NCI-H69 (cell line): ENCODE measurements at regions not wholly inside any gene's neighbourhood (a gene's known extent, or its start where the extent isn't known, plus 50 kb on each side); places are given as distances from the start of the nearest gene placed in this dataset.
A peak's percentile ranks its signal among the peaks of the same experiment; 100 is the strongest.
"Not testable (repeated sequence)": the region's sequence is repeated elsewhere in the genome, so short reads cannot be mapped to it uniquely, and the experiment has no call there.

Experiments
- DNase-seq: peaks from one replicate; lab custom pipeline; 2025; lab: John Stamatoyannopoulos, UW

DNA sequence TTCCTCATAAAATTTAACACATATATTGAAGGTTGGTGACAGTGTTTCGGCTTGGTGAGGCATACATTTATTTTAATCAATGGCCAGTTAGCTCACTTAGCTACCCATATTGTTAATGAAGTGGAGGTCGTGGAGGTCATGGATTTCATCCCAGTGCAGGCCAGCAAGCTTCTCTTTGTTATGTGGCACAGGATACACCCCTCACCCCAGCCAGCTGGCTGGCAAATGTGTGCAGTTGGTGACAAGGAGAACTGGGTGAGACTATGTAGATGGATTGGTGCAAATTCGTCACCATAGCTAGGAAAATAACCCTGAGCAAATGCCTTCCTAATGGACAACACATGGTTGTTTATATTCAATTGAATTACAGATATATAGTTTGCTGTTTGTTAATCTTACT is 50.5 kb upstream of the FOXP2 start:
- peak; percentile 95 for DNase-seq

DNA sequence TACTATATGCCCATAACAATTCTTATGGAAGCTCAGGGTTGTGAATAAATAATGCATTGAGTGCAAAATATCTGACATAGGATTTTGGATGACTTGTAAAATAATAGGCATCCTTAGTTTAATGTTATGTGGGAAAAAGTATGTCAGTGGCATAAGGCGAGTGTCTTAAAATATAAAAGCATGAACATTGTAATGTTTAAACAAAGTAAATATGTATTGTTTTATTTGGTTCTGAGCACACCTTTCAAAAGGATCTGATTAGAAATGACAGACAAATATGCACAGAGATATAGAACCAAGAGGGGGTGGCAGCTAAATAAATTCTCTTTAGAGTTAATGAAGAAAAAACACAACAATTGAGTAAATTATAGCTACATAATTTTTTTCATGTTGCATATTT is 51.3 kb upstream of the FOXP2 start:
- no peak for DNase-seq

DNA sequence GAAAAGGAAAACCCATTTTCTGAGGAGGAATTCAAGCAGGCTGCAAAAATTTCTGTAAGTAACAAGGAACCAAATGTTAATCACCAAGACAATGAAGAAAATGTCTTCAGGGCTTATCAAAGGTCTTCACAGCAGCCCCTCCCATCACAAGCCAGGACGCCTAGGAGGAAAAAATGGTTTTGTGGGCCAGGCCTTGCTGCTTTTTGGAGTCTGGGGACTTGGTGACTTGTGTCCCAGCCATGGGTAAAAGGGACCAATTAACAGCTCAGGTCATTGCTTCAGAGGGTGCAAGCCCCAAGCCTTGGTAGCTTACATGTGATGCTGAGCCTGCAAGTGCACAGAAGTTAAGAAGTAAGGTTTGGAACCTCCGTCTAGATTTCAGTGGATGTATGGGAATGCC is 55.7 kb upstream of the FOXP2 start:
- DNase-seq = no peak

DNA sequence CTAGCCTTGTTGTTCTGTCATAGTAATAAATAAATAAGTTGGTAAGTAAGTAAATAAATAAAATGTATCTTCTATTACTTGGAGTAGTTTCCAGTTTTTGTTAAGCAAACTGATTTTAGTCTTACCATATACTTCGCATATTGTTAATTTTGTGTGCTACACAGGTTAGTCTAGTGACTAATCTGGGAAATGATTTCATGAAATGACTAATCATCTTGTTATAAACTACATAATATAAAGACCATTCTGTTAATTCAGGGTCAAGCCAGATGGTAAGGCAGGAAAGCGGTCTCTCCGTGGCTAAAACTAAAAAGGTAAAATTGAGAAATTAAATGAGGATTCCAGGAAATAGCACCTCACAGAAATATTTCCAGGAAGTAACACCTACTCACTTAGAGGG is 58.5 kb upstream of the FOXP2 start:
- DNase-seq = peak; percentile 31

DNA sequence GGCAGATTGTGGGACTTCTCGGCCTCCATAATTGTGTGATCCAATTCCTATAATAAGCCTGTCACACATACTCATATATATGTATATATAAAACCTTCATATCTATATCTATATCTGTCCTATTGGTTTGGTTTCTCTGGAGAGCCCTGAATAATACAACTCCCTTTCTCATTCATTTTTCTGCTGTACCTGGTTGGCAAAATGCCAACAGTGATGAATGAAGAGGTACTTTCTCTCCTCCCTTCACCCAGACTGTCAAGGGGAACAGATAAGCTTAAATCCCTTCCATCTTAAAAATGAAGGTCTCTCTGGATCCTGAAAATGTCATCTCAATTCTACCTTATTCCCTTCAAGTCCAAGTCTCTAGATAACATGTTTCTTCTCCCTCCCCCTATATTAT is 60.3 kb upstream of the FOXP2 start:
- peak; percentile 75 for DNase-seq

DNA sequence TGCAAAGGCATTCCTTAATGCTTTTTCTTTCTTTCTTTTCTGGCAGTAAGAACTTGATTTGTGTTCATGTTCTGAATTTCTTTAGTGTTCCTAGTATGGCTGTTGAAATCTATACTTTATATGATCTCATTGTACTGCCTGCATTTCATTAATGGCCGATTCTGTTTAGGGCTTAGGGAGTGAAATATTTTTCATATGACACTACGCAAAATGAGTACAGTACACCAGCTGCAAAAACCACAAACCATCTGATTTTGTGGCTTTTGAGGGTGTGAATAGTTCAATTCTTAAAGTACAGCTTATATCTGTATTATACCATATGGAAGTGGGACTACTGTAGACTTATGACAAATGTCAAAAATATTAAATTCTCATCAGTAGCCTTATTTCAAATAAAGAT is 69.1 kb upstream of the FOXP2 start:
- DNase-seq = no peak

DNA sequence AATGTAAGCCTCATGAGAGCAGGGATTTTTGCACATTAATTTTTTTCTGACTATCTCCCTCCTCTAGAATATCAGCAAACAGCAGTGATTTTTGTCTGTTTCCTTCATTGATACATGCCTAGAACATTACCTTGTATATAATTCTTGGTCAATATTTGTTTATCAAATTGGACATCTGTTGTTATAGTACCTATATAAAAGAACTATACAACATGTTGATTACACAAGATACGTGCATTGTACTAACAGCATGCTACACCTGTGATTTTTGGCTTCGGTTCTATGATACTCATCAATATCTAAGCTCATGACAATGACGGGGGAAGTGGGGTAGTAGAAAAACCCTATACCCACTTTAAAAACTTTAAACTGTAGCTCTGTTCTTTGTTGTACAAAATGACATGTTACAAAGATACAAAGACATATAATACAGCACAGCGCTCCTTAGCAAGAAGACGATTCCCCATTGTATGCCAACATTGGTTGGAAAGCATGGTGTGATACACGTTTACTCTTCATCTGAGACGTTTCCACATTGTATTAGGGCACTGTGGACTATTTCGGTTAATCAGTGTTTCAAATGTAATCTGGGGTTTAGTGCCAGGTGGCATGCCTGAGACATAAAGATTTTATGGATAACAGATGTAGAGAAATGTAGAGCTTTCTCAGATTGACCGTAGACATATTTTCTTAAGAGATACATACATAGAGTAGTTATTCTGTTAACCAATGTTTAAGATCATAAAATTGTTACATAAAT is 70.5 kb upstream of the FOXP2 start:
- DNase-seq = peak; percentile 85

DNA sequence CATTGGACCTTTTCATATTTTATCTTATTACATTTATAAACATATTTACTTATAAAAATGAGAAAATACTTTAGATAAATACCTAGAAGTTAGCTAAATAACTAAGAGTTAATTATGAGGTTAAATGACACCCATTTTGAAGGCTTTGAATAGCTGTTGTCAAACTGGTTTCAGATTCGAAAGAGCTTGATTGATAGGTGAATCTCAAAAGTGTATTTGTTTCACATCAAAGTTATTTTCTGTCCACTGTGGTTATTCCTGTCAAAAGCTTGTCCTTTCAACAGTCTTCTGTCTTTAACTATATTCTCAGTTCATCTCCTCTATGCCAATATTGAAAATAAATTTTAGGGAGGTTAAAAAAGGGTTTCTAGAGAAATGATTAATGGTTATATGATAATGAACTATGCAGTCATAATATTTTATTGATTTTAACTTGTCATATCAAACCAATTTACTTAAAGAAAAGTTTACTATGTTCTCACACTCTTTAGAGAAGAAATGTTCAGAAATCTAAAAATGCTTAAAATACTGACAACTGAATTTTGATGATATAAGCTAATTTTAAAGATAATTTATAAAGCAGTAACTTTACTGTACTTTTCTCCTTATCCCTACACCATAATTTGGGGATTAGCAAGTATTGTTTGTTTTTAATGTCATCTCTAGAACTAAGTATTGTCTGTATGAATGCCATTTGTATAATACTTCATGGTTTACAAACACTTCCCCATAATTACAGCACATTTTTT is 72.0 kb upstream of the FOXP2 start:
- DNase-seq = peak; percentile 34

DNA sequence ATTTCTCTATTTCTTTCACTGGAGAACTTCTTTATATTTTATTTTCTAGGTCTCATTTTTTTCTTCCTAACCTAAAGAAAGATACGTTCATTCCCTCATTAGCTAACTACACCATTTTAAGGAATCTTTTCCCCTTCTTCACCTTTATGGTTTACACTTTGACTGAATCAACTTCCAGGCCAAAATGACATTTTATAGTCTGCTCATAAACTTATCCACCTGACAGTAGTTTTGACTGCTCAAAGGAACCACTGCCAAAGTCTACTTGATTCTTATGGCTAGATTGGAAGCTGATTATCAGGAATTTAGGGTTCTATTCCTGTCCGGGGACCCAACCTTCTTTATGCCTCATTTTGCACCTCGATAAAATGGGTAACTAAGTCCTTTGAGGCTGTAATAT is 73.0 kb upstream of the FOXP2 start:
- DNase-seq = no peak

DNA sequence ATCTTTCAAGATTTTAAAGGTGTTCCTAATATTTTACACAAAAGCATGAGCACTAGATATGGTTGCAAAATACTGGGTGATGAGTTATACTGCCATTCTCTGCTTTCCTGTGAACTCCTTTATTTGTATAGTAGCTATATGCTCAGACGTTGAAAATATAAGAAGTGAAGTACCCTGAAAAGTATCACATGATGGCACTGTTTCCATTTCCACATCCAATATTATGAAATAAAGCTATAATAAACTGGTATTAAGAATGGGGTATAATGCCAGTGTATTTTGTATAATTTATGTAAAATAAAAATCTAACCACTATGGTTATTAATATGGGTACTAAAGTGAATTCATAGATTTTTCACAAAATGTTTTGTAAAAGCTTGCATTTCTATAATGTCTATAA is 79.6 kb upstream of the FOXP2 start:
- DNase-seq = peak; percentile 63

DNA sequence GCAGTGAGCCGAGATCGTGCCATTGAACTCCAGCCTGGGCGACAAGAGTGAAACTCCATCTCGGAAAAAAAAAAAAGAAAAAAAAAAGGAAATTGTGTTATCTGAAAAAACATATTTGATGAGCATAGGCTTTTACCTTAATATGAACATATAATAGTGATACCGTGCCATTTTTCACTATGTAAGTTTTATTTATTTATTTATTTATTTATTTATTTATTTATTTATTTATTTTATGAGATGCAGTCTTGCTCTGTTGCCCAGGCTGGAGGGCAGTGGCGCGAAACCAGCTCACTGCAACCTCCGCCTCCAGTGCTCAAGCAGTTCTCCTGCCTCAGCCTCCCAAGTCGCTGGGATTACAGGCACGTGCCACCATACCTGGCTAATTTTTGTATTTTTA is 85.2 kb upstream of the FOXP2 start:
- not testable (repeated sequence) for DNase-seq

DNA sequence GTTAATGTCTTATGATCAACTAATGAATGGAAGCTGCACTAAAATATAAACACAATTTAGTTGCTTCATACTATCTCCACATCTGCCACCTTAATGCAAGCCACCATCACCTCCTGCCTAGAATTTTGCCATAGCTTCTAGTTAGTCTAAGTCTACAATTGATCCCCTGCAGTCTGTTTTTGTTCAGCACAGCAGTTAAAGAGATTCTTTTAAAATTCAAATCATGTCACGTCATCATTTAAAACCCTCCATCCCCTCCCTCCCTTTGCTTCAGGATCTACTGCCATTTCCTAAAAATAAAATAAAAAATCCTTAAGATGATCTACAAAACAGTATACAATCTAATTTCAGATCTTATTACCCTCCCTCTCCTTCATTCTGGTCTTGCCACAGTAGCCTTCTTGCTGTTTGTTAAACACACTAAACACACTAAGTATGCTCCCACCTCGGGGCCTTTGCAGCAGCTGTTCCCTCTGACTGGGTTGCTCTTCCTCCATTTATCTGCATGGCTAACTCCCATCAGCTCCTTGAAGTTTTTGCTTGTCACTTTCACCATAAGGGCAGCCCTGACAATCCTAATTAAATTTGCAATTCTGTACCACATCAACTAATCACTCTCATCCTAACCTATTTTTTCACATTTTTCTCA is 97.0 kb upstream of the FOXP2 start:
- peak; percentile 89 for DNase-seq

DNA sequence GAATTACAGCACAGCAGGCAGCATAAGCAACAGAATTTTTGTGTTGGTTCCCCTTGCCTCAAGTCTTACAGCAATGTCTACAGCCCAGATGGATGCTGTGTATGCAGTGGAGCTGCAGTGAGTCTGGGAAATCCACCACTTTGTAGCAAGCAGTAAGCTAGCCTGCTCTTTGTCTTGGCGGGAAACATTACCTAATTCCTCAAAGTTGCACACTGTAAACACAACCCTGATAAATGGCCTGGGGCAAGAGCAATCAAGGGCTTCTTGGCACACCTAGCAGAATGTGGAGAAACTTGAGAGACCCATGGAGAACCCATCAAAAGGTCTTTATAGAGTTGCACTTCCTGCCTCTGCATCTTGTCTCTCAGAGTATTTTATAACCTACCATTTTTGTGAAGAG is 102.0 kb upstream of the FOXP2 start:
- DNase-seq = peak; percentile 89

DNA sequence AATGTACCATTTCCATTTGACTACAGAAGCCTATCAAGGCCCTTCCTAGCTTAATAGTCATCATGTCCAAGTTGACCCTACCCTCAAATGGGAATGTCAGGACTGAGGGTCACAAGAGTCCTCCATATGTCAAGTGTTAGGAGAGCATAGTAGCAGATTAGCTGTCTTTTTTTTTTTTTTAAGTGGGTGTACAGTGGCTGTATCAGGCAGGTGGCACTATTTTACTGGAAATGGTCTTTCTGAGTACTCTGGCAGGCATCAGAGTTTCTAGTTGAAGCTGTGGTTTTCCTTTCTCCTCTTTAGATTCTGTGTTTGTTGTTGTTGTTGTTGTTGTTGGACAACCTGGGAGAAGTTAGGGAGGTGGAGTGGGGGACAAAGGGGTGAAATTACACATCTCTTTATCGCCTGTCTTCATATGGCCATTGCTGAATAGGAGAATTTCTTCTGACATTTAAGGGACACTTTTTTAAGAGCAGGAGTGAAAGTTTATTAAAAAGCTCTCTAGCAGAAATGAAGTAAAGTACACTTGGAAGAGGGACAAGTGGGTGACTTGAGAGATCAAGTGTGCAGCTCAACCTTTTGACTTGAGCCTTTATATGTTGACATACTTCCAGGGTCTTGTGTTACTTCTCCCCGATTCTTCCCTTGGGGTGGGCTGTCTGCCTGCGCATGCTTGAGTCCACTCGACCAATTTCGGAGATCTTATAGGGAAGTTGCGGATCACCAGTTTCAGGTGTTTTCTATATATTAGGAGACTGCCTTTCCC is 104.1 kb upstream of the FOXP2 start:
- peak; percentile 34 for DNase-seq

DNA sequence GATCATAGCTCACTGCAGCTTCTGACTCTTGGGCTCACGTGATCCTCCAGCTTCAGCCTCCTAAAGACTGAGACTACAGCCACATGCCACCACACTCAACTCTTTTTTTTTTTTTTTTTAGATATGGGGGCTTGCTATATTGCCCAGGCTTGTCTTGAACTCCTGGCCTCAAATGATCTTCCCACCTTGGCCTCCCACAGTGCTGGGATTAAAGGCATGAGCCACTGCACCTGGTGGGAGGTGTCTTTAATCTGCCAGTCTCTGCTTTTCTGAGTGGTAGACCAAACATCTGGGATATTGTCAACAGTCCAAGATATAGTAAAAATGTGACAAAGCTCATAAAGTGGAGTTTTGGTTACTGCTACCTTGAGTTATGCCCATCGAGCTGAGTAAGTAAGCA is 104.9 kb upstream of the FOXP2 start:
- no peak for DNase-seq

DNA sequence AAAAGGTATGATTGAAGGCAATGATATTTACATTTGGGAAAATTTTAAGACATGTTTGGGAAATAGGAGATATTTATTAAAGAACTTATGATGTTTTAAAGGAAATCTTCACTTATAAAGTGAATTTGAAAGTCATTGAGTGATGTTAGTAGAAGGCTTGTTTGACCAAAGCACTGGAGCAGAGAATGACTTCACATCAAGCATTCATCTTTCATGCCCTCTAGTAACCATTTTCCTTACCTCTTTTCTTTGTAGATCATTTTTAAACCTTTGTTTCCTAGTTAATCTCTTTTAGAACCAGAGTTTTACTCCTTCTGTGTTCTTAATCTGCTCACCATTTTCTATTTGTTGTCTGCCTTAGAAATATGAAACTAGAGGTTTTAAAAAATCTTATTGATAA is 111.3 kb upstream of the FOXP2 start:
- no peak for DNase-seq

DNA sequence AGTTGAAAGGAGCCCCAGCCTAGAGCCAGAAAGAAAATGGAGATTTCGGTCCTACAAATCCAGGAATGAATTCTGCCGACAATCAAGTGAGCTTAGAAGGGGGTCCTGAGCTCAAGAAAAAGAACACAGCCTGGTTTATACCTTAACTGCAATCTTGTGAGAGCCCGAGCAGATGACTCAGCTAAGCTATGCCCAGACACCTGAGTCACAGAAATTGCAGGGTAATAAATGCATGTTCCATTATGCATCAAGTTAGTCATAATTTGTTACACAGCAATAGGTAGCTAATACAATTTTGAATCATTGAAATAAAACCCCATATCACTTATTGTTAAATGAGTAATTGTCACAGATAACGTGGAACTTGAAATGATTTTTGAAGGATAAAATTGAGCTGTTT is 111.8 kb upstream of the FOXP2 start:
- DNase-seq = no peak

DNA sequence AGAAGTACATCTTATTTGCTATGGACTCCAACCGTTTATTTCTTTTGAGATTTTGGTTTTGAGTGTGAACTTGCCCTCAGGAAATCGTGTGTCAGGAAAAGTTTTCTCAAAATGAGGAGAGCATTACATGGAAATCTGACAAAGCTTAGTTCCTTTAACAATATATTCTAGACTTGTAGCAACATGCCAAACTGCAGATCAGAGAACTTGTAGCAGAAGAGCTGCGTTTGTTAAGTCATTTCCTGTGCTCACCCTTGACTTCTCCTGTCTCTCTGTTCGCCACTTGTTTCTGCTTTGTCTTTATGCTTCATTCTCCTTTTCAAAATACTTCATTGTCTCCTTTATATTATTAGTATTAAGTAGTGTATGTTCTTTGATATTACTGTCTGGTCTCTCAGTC is 116.6 kb upstream of the FOXP2 start:
- no peak for DNase-seq

DNA sequence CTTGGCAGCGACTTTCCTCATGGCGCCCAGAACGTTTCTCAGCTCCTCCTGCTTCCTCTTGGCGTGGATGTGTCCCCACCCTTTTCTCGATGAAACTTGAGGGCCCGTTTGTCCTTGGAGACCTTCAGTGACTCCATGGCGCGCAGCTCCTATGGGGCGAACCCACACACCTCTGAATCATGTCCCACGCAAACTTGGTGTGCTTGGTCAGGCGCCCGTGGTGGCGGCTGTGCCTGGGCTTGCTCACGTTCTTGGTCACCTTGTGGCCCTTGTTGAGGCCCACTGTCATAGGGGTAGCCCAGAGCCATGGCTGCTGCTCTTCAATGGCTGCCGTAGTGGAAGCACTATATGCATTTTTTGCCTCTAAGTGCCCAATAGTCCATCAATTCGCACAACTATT is 117.5 kb upstream of the FOXP2 start:
- no peak for DNase-seq

DNA sequence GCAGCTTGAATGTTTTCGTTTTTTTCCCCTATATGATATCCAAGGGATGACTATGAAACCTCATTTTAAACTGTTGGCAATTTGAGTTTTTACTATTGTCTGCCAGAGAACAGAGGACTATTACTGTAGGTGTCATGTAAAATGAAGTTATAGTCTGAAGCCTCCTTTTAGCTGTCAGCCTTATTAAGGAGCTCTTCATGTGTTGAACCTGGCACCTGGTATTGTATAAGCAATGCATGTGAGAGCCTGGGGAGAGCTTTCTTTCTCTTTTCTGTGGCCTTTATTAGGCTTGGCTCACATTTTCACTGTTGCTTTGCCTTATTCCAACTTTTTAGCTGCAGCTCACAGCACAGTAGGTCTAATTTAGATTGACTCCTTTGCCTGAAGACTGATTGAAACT is 119.1 kb upstream of the FOXP2 start:
- DNase-seq = peak; percentile 68

DNA sequence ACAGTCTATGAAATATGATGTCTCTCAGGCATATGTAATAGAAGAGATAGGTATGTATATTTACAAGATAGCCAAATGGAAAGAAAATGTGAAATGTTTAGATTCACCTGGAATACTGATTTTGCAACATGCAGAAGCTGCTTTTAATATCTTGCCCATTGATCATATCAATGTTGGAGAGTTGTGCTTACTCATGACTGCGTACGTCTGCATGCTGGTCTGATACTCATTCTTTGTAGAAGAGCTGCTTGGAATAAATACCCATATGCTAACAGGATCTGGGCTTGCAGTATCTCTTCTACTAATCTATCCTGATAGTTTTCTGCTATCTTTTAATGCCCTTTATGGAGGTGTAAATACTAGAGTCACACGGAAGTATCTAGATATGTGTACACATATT is 120.6 kb upstream of the FOXP2 start:
- DNase-seq = peak; percentile 34

DNA sequence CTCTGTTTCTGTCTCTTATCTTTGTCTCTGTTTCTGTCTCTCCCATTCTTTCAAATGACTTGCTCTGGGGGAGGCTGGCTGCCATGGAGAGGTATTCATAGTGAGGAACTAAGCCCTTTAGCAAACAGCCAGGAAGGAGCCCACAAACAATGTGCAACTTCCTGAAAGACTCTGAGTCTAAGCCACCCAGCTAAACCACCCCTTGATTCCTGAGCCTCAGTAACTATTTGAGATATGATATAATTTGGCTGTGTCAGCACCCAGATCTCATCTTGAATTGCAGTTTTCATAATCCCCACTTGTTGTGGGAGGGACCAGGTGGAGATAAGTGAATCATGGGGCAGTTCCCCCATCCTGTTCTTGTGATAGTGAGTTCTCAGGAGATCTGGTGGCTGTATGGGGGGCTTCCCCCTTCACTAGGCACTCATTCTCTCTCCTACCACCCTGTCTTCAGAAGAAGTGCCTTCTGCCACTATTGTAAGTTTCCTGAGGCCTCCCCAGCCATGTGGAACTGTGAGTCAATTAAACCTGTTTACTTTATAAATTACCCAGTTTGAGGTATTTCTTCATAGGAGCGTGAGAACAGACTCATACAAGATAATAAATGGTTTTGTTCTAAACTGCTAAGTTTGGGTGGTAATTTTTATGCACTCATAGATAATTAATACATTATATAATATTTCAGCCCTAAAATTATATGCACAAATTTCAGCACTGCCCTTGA is 121.2 kb upstream of the FOXP2 start:
- peak; percentile 74 for DNase-seq
